HG03135 (cell line): ENCODE measurements at regions not wholly inside any gene's neighbourhood (a gene's known extent, or its start where the extent isn't known, plus 50 kb on each side); places are given as distances from the start of the nearest gene placed in this dataset.
"Not testable (repeated sequence)": the region's sequence is repeated elsewhere in the genome, so short reads cannot be mapped to it uniquely, and the experiment has no call there.

Source experiments
- ATAC-seq: cut with Tn5 transposase; IDR thresholded peaks from one replicate; pipeline ENCODE4 v1.9.1; 2021; ENCODE audit warnings: mild to moderate bottlenecking, moderate library complexity; ENCODE audit not compliant: unreplicated experiment

GRCh38 chr5:89071101-89071940 is 188.3 kb upstream of the MEF2C start:
- ATAC-seq = peak; percentile 75

DNA sequence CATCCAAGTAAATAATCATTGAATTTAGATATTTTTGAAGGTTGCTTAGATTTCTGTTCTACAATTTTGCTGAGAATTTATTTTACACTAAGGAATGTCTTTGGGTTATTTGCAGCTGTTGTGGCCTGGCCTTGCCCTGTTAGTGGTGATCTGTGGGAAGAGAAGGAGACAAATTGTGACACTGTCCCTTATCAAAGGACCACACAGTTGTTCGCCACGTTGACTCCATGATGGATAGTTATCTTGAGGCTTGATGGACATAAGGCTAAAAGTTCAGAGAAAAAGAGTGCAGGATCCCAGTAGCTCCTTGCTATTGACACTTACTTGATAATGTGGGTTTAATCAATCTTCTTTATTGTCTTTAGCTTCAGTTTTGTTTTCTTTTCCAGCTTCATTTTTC is 186.6 kb upstream of the MEF2C start:
- no peak for ATAC-seq

GRCh38 chr5:89067362-89067761 is 184.4 kb upstream of the MEF2C start:
- ATAC-seq = no peak

- peak; percentile 81 for ATAC-seq
These were observed 182.9 kb upstream of the MEF2C start for GRCh38 chr5:89065919-89066318.

DNA sequence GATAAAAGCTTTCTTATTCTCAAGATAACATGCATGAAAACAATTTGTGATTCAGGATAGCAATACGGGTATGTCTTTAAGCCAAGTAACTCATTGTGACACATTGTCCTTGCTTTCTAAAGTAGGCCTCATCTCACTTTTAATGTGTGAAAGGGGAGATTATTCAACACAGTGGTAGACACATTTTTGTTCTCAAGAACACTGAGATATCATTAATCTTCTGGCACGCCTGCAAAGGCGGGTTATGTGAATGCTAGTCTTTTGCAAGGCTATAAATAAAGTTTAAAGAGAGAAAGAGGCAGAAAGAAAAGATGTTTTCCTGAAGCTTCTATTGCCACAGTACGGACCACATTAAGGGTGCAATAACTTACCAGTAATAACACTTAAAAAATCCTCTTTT is 181.8 kb upstream of the MEF2C start:
- ATAC-seq = no peak

GRCh38 chr5:89064054-89064453 is 181.1 kb upstream of the MEF2C start:
- ATAC-seq = no peak

DNA sequence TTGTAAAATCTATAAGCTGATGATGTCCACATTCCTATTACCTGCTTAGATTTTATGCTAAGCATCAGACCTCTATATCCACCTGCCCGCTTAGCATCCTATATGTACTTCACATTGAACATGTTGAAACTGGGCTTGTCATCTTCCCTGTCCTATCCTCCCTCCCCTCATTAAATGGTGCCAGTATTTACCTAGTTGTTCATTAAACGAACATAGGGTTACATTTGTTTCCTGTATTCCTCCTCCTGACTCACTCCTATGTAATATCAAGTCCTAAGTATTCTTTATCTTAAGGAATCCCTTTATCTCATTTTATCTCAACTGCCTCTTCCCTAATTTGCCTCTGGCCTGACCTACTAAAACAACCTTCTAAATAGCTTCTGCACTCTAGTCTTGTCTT is 177.8 kb upstream of the MEF2C start:
- no peak for ATAC-seq

- ATAC-seq = no peak
These were observed 176.3 kb upstream of the MEF2C start for GRCh38 chr5:89059274-89059673.

GRCh38 chr5:89055695-89056085 is 172.7 kb upstream of the MEF2C start:
- no peak for ATAC-seq

GRCh38 chr5:89055015-89055694 is 172.2 kb upstream of the MEF2C start:
- ATAC-seq = no peak

- ATAC-seq = no peak
These were observed 170.6 kb upstream of the MEF2C start for GRCh38 chr5:89053547-89053946.

DNA sequence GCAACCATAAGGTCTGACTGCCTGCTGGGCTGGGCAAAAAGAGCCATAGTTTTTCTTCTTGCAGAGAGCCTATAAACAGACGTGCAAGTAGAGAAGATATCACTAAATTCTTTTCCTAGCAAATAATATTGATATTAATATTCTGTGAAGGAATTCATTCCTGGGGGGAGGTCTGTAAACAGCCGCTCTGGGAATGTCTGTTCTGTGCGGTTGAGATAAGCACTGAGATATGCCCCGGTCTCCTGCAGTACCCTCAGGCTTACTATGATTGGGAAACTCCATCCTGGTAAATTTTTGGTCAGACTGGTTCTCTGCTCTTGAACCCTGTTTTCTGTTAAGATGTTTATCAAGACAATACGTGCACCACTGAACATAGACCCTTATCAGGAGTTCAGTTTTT is 167.1 kb upstream of the MEF2C start:
- ATAC-seq = not testable (repeated sequence)

DNA sequence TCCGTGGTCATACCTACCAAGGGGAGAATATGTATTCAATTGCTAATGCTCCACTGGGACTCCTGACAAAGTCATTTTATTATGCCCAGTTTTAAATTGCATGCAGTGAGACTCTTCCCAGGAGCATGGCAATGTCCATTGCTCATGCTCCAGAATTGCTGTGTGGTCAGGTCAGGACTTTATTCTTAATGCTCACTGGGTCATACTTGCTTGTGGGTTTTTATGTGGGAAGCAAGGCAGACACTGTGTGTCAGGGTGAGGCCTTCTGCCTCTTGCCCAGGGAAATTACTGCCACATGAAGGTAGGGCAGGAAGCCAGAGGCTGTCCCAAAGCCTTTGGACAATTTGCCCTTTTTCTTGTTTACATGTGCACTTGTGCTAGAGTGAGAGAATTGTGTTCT is 164.6 kb upstream of the MEF2C start:
- no peak for ATAC-seq

- ATAC-seq = no peak
These were observed 162.2 kb upstream of the MEF2C start for GRCh38 chr5:89045216-89045615.

- ATAC-seq = no peak
These were observed 161.8 kb upstream of the MEF2C start for GRCh38 chr5:89044674-89045200.

GRCh38 chr5:89043676-89044075 is 160.7 kb upstream of the MEF2C start:
- peak; percentile 60 for ATAC-seq

DNA sequence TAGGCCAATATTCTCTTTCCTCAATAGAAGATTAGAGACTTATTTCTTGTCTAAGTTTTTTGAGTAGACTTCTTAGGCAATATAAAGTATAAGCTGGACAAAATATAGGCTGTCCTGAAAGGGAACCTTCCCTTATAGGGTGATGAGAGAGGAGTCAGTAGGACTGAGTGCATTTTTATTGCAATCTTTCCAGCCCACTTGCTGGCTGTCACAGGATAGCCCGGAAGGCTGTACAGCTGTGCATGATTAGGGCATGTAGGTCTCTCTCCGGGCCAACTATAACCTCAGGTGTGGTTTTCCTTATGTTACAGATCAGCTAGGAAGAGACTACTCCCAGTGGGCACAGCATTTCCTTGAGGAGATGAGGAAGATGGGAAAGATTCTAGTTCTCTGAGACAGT is 159.8 kb upstream of the MEF2C start:
- no peak for ATAC-seq

GRCh38 chr5:89041976-89042375 is 159.0 kb upstream of the MEF2C start:
- ATAC-seq = no peak

- ATAC-seq = no peak
These were observed 158.3 kb upstream of the MEF2C start for GRCh38 chr5:89041249-89041779.

GRCh38 chr5:89036704-89037489 is 153.9 kb upstream of the MEF2C start:
- no peak for ATAC-seq

GRCh38 chr5:89036166-89036565 is 153.2 kb upstream of the MEF2C start:
- no peak for ATAC-seq
